ENCODE measurements at regions not wholly inside any gene's neighbourhood (a gene's known extent, or its start where the extent isn't known, plus 50 kb on each side); places are given as distances from the start of the nearest gene placed in this dataset.
A peak's percentile ranks its signal among the peaks of the same experiment; 100 is the strongest.

DNA sequence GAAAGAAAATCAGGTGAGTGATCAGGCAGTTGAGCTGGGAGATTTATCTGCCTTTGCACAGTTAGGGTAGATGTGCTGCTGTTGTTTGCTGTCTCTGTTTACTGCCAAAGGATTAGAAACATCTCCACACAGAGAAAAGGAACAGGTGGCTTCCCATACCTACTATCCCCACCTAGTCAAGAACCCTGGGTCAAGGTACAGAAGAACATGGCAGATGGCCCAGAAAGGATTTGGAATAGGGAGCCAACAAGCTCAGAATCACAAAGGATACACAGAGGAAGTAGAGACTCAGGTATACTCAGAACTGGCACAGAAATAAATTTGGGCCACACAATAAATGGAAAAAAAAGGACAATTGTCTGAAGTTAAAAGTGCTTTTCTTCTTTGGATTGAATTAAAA lies 64.3 kb downstream of the TIGD2 start:
- no peaks in the 10 kb centered on the region for H3K9me3 ChIP-seq
- H3K27me3 ChIP-seq, result no peaks in the 10 kb centered on the region
- no peak for DNase-seq
- intact Hi-C loops (cut with DNase I), result no loop called here
- no peak for TF ChIP-seq POLR2A (IDR thresholded peaks at IDR 0.05)
- TF ChIP-seq CTCF (IDR thresholded peaks at IDR 0.05), result no peak
- H3K36me3 ChIP-seq, result no peaks in the 10 kb centered on the region
- H3K4me3 ChIP-seq (replicated peaks in 1 of 3), result no peak overlapping the region
- H3K4me1 ChIP-seq, result peaks cover 38 to 57% of the 10 kb centered on the region in 2 donors
- H3K27ac ChIP-seq, result peak overlapping the region in 2 of 3 donors; percentile 3 to 72

DNA sequence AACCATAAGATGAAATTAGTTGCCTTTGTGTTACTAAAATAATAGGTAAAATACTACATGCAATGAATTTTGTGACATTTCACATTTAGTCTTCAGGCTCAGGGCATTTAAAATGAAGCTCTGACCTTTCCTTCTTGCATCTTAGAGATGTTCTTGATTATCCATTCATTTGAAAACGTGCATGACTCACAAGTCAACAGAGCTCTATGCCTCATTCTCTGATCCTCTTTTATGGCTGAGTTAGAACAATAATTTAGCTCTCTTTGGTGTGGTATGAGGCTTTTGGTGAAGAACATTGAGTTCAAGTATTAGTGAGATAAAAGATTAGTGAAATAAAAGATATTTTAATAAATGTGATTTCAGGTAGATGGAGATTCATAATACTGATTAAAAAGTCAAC lies 66.5 kb downstream of the TIGD2 start:
- intact Hi-C loops (cut with DNase I), result no loop called here
- Histone ChIP-seq H3K4me1 (peaks cover 25 to 40% of the 10 kb centered on the region in 2 donors), H3K27me3 (no peaks in the 10 kb centered on the region), H3K4me3 (replicated peaks in 1 of 3) (no peak overlapping the region), H3K36me3 (no peaks in the 10 kb centered on the region), H3K9me3 (no peaks in the 10 kb centered on the region), H3K27ac (peak overlapping the region in 1 of 3 donors; percentile 3)
- TF ChIP-seq CTCF (IDR thresholded peaks at IDR 0.05) (no peak), POLR2A (IDR thresholded peaks at IDR 0.05) (no peak)
- 23 to 32% methylated on average over 1 of the region's 1 CpG for WGBS, 2 donors
- DNase-seq, result no peak

- Histone ChIP-seq H3K9me3 (no peaks in the 10 kb centered on the region), H3K4me1 (no peaks in the 10 kb centered on the region), H3K36me3 (no peaks in the 10 kb centered on the region), H3K27ac (no peak overlapping the region), H3K27me3 (no peaks in the 10 kb centered on the region), H3K4me3 (replicated peaks in 1 of 3) (no peak overlapping the region)
- intact Hi-C loops (cut with DNase I), result no loop called here
- no peak for DNase-seq
- TF ChIP-seq CTCF (IDR thresholded peaks at IDR 0.05) (no peak), POLR2A (IDR thresholded peaks at IDR 0.05) (no peak)
- 49 to 70% methylated on average over 1 of the region's 1 CpG for WGBS, 2 donors
Measured at GRCh38 chr4:89184407-89184806, 73.1 kb downstream of the TIGD2 start.
